ENCODE measurements at regions not wholly inside any gene's neighbourhood (a gene's known extent, or its start where the extent isn't known, plus 50 kb on each side); places are given as distances from the start of the nearest gene placed in this dataset.

GRCh38 chr3:29186982-29187725, 93.7 kb upstream of the RBMS3 start:
- no peak for DNase-seq (ENCODE audit: low spot score)

DNA sequence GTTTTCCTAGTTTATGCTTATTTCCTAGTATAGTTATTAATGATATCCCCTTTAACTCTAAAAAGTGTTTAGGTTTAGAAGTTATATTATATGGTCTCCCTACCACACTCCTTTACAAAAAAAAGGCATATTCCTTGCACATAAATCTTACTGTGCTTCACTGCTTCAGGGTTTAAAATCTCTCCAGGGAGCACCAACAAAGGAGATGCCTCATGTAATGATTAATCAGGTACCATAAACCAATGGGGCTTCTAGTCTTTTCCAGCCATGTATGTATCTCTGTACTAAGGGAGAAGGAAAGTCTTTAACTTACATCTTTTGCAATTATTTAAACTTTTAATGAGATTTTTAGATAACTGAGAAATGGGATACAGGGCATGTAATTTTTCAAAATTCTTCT, 91.5 kb upstream of the RBMS3 start:
- Mint-ChIP-seq H3K4me3 (ENCODE audit: unreplicated experiment) (no peak overlapping the region), H3K36me3 (ENCODE audit: low read depth, unreplicated experiment) (no peaks in the 10 kb centered on the region), H3K27me3 (ENCODE audit: unreplicated experiment) (no peaks in the 10 kb centered on the region), H3K27ac (ENCODE audit: unreplicated experiment) (no peak overlapping the region), H3K9me3 (ENCODE audit: unreplicated experiment) (no peaks in the 10 kb centered on the region), H3K4me1 (ENCODE audit: unreplicated experiment) (no peaks in the 10 kb centered on the region)
- DNase-seq (ENCODE audit: low spot score) = no peak
- TF ChIP-seq CTCF (IDR thresholded peaks at IDR 0.05; ENCODE audit: unreplicated experiment) = no peak

More at GRCh38 chr3:29186982-29187725, 93.7 kb upstream of the RBMS3 start:
- Mint-ChIP-seq H3K4me3 (ENCODE audit: unreplicated experiment) (no peak overlapping the region), H3K36me3 (ENCODE audit: low read depth, unreplicated experiment) (no peaks in the 10 kb centered on the region), H3K4me1 (ENCODE audit: unreplicated experiment) (no peaks in the 10 kb centered on the region), H3K27ac (ENCODE audit: unreplicated experiment) (no peak overlapping the region), H3K9me3 (ENCODE audit: unreplicated experiment) (no peaks in the 10 kb centered on the region), H3K27me3 (ENCODE audit: unreplicated experiment) (no peaks in the 10 kb centered on the region)
- TF ChIP-seq CTCF (IDR thresholded peaks at IDR 0.05; ENCODE audit: unreplicated experiment) = no peak

GRCh38 chr3:29194139-29194538, 86.7 kb upstream of the RBMS3 start:
- H3K9me3 Mint-ChIP-seq (ENCODE audit: unreplicated experiment) = no peaks in the 10 kb centered on the region
- no peak for TF ChIP-seq CTCF (IDR thresholded peaks at IDR 0.05; ENCODE audit: unreplicated experiment)
- no peaks in the 10 kb centered on the region for H3K36me3 Mint-ChIP-seq (ENCODE audit: low read depth, unreplicated experiment)
- no peak for DNase-seq (ENCODE audit: low spot score)
- no peaks in the 10 kb centered on the region for H3K27me3 Mint-ChIP-seq (ENCODE audit: unreplicated experiment)
- H3K4me1 Mint-ChIP-seq (ENCODE audit: unreplicated experiment) = no peaks in the 10 kb centered on the region
- H3K27ac Mint-ChIP-seq (ENCODE audit: unreplicated experiment) = no peak overlapping the region
- H3K4me3 Mint-ChIP-seq (ENCODE audit: unreplicated experiment) = no peak overlapping the region

DNA sequence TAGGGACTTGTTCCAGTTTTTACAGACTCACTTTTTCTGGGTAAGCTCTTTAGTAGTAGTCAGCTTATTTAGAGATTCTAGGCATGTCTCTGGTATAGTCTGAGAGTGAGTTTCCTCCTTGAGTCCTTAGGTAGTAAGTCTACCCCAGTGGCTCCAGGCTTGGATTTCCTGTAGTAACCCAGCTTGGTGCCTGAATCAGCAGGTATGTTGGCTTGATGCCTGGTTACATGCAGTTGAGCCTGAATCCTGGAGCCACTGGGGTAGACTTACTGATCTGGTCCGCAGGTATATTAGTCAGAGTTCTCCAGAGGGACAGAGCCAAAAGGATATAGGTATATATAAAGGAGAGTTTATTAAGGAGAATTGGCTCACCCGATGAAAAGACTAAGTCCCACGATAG, 85.8 kb upstream of the RBMS3 start:
- DNase-seq (ENCODE audit: low spot score) = no peak
- Mint-ChIP-seq H3K4me1 (ENCODE audit: unreplicated experiment) (no peaks in the 10 kb centered on the region), H3K9me3 (ENCODE audit: unreplicated experiment) (no peaks in the 10 kb centered on the region), H3K27me3 (ENCODE audit: unreplicated experiment) (no peaks in the 10 kb centered on the region), H3K4me3 (ENCODE audit: unreplicated experiment) (no peak overlapping the region), H3K36me3 (ENCODE audit: low read depth, unreplicated experiment) (no peaks in the 10 kb centered on the region), H3K27ac (ENCODE audit: unreplicated experiment) (no peak overlapping the region)
- no peak for TF ChIP-seq CTCF (IDR thresholded peaks at IDR 0.05; ENCODE audit: unreplicated experiment)

DNA sequence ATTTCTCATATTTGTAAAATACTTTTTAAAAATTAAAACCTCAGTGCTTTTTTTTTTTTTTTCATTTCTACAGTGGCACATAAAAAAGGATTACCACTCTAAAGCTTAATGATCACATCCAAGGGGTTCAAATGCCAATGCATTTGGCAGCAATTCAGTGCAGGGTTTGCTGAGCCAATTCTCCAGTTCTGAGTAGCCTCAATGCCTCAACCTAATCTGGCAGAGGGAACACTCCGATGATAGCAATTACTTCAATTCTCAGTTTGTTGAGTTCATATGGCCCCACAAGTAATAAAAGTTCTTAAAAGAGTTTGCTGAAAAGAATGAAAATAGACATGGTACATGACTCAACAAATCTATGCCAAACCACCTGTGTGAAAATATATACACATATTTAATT, 79.3 kb upstream of the RBMS3 start:
- no peaks in the 10 kb centered on the region for H3K36me3 Mint-ChIP-seq (ENCODE audit: low read depth, unreplicated experiment)
- TF ChIP-seq CTCF (IDR thresholded peaks at IDR 0.05; ENCODE audit: unreplicated experiment) = no peak
- H3K9me3 Mint-ChIP-seq (ENCODE audit: unreplicated experiment) = no peaks in the 10 kb centered on the region
- DNase-seq (ENCODE audit: low spot score) = no peak
- no peak overlapping the region for H3K4me3 Mint-ChIP-seq (ENCODE audit: unreplicated experiment)
- no peaks in the 10 kb centered on the region for H3K4me1 Mint-ChIP-seq (ENCODE audit: unreplicated experiment)
- H3K27ac Mint-ChIP-seq (ENCODE audit: unreplicated experiment) = no peak overlapping the region
- H3K27me3 Mint-ChIP-seq (ENCODE audit: unreplicated experiment) = no peaks in the 10 kb centered on the region
